Upper lobe of right lung (tissue), 1 donor: ENCODE measurements at regions not wholly inside any gene's neighbourhood (a gene's known extent, or its start where the extent isn't known, plus 50 kb on each side); places are given as distances from the start of the nearest gene placed in this dataset.

ENCODE experiments used
- ATAC-seq: fragments of 200-7000 bp; cut with Tn5 transposase; one replicate; pipeline ENCODE4 v1.9.1; 2020; ENCODE audit warnings: mild to moderate bottlenecking, moderate library complexity
- DNase-seq: peaks from one replicate; pipeline ENCODE4 v3.0.0-alpha.2; 2020
- H3K27ac ChIP-seq: fragments of 200-600 bp; one replicate; pipeline ENCODE4 v1.8.0; 2022
- H3K27me3 ChIP-seq: fragments of 200-600 bp; one replicate; pipeline ENCODE4 v1.8.0; 2022; ENCODE audit warnings: mild to moderate bottlenecking
- H3K36me3 ChIP-seq: fragments of 200-600 bp; one replicate; pipeline ENCODE4 v1.8.0; 2022
- H3K4me1 ChIP-seq: fragments of 200-600 bp; one replicate; pipeline ENCODE4 v1.8.0; 2022
- H3K4me3 ChIP-seq: fragments of 200-600 bp; one replicate; pipeline ENCODE4 v1.8.0; 2022; ENCODE audit warnings: mild to moderate bottlenecking
- H3K9me3 ChIP-seq: fragments of 200-600 bp; one replicate; pipeline ENCODE4 v1.8.0; 2022
- CTCF ChIP-seq: fragments of 200-600 bp; IDR thresholded peaks from one replicate; pipeline ENCODE4 v1.8.0; 2022; ENCODE audit warnings: antibody characterized with exemption
- intact Hi-C: fragments of 100-400 bp; cut with DNase I; formaldehyde crosslinking; loops from one replicate; pipeline ENCODE4 v1.11.0; 2022
- donor health status: DM: no; HTN: yes; CAD: no; lungs with severe emphysema.

- Histone ChIP-seq H3K27ac (no peak overlapping the region), H3K9me3 (no peaks in the 10 kb centered on the region), H3K27me3 (peaks cover 12% of the 10 kb centered on the region), H3K4me3 (no peak overlapping the region), H3K36me3 (no peaks in the 10 kb centered on the region), H3K4me1 (no peaks in the 10 kb centered on the region)
- intact Hi-C loops = no loop called here
- no peak for TF ChIP-seq CTCF
- ATAC-seq = no peak
- no peak for DNase-seq
These were observed 54.0 kb upstream of the SYT6 start for GRCh38 chr1:114207635-114208034.

GRCh38 chr1:114206392-114206791 is 52.7 kb upstream of the SYT6 start:
- Histone ChIP-seq H3K4me1 (no peaks in the 10 kb centered on the region), H3K36me3 (no peaks in the 10 kb centered on the region), H3K27ac (no peak overlapping the region), H3K27me3 (peaks cover 12% of the 10 kb centered on the region), H3K4me3 (no peak overlapping the region), H3K9me3 (no peaks in the 10 kb centered on the region)
- intact Hi-C loops = no loop called here
- no peak for DNase-seq
- ATAC-seq = no peak
- no peak for TF ChIP-seq CTCF

- intact Hi-C loops = no loop called here
These were observed 50.0 kb upstream of the SYT6 start for GRCh38 chr1:114203595-114204128.

More at GRCh38 chr1:114203595-114204128, 50.0 kb upstream of the SYT6 start:
- DNase-seq (no peak), ATAC-seq (no peak)
- no peaks in the 10 kb centered on the region for H3K4me1 ChIP-seq
- H3K27me3 ChIP-seq = peaks cover 9% of the 10 kb centered on the region
- no peaks in the 10 kb centered on the region for H3K9me3 ChIP-seq
- no peak overlapping the region for H3K4me3 ChIP-seq
- no peak for TF ChIP-seq CTCF
- no peak overlapping the region for H3K27ac ChIP-seq
- H3K36me3 ChIP-seq = no peaks in the 10 kb centered on the region
